Testis (tissue), 2 donors: ENCODE measurements at regions not wholly inside any gene's neighbourhood (a gene's known extent, or its start where the extent isn't known, plus 50 kb on each side); places are given as distances from the start of the nearest gene placed in this dataset.

Experiments used
- DNase-seq: peaks from one replicate; pipeline ENCODE4 v3.0.0-alpha.2; 2019
- H3K27ac ChIP-seq, 2 donors: fragments of 200-600 bp; sonication (generic); one replicate each; pipeline ENCODE4 v1.5.1; 2019
- H3K27me3 ChIP-seq: fragments of 200-600 bp; sonication (generic); one replicate; pipeline ENCODE4 v1.5.1; 2019
- H3K36me3 ChIP-seq: fragments of 200-600 bp; sonication (generic); one replicate; pipeline ENCODE4 v1.5.1; 2017; ENCODE audit warnings: low read depth; ENCODE audit errors: missing control alignments
- H3K4me1 ChIP-seq: fragments of 200-600 bp; sonication (generic); one replicate; pipeline ENCODE4 v1.5.1; 2019
- H3K4me3 ChIP-seq, 2 donors: fragments of 200-600 bp; sonication (generic); one replicate each; pipeline ENCODE4 v1.5.1; 2017 to 2019
- H3K9me3 ChIP-seq: fragments of 200-600 bp; sonication (generic); one replicate; pipeline ENCODE4 v1.5.1; 2017
- POLR2A ChIP-seq: fragments of 450-650 bp; IDR thresholded peaks from one replicate; pipeline ENCODE4 v1.6.1; 2017; ENCODE audit warnings: antibody characterized with exemption, mild to moderate bottlenecking, moderate library complexity
- WGBS, 2 donors: methylation state at CpG; one replicate each; pipeline ENCODE4 v1.1.5; 2018; 5-methylcytosine and 5-hydroxymethylcytosine counted together
- intact Hi-C: fragments of 100-400 bp; cut with DNase I; formaldehyde crosslinking; loops from one replicate; pipeline ENCODE4 v1.15.1; 2023; ENCODE audit warnings: low total_unique reads
- TF ChIP-seq, protein P1 (sequence below), 3 experiments: fragments of 450-650 bp in 2 of 3; fragments of 200-600 bp in 1 of 3; sonication (generic) in 1 of 3; IDR thresholded peaks; one replicate each; pipeline ENCODE4 v1.5.1; 2016 to 2019; ENCODE audit warnings: antibody characterized with exemption in 3 of 3, mild to moderate bottlenecking in 2 of 3, moderate library complexity in 1 of 3

DNA sequence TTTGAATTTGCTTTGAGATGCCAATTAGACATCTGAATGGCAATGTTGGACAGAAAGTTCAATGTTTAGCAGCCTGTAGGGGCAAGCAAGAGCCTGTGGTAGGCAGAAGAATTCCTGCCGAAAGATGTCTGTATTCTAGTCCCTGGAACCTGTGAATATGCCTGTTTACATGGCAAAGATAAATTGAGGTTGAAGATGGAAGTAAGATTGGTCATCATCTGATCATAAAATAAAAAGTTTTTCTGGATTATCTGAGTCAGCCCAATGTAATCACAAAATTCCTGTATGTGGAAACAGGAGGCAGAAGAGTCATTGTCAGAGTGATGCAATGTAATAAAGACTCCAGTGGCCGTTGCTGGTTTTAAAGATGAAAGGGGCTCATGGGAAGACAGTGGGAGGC lies 430.5 kb downstream of the MDFIC start:
- H3K4me3 ChIP-seq = no peak overlapping the region
- H3K27ac ChIP-seq = no peak overlapping the region
- no peak for DNase-seq
- WGBS, 2 donors = 74 to 83% methylated on average over 2 of the region's 2 CpGs
- H3K27me3 ChIP-seq = no peaks in the 10 kb centered on the region
- H3K4me1 ChIP-seq = no peaks in the 10 kb centered on the region
- H3K9me3 ChIP-seq = no peaks in the 10 kb centered on the region
- TF ChIP-seq, protein P1, sequence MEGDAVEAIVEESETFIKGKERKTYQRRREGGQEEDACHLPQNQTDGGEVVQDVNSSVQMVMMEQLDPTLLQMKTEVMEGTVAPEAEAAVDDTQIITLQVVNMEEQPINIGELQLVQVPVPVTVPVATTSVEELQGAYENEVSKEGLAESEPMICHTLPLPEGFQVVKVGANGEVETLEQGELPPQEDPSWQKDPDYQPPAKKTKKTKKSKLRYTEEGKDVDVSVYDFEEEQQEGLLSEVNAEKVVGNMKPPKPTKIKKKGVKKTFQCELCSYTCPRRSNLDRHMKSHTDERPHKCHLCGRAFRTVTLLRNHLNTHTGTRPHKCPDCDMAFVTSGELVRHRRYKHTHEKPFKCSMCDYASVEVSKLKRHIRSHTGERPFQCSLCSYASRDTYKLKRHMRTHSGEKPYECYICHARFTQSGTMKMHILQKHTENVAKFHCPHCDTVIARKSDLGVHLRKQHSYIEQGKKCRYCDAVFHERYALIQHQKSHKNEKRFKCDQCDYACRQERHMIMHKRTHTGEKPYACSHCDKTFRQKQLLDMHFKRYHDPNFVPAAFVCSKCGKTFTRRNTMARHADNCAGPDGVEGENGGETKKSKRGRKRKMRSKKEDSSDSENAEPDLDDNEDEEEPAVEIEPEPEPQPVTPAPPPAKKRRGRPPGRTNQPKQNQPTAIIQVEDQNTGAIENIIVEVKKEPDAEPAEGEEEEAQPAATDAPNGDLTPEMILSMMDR (IDR thresholded peaks at IDR 0.05) = no peak
- no peak for TF ChIP-seq POLR2A
- no peaks in the 10 kb centered on the region for H3K36me3 ChIP-seq
- intact Hi-C loops = no loop called here

DNA sequence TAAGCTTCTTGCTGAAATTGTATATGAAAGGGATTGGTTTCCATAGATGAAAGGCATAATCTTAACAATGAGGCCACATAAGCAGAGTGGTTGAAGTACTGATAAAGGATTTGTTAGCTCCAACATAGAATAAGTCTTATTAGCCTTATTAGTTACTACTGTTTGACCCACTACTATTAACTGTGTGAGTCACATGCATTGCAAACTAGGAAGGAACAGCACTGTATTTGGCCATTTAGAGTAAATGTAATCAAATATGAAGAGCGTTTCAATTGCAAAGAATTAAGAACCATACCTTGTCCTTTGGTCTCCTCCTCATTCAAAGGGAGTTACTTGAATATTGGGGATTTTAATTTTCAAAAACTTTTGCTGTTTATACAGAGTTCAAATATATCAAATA lies 428.9 kb downstream of the MDFIC start:
- no peaks in the 10 kb centered on the region for H3K27me3 ChIP-seq
- no peaks in the 10 kb centered on the region for H3K36me3 ChIP-seq
- H3K9me3 ChIP-seq = no peaks in the 10 kb centered on the region
- WGBS, 2 donors = 85 to 92% methylated on average over 1 of the region's 1 CpG
- no peak overlapping the region for H3K27ac ChIP-seq
- intact Hi-C loops = no loop called here
- no peak for DNase-seq
- H3K4me3 ChIP-seq = no peak overlapping the region
- H3K4me1 ChIP-seq = no peaks in the 10 kb centered on the region
- no peak for TF ChIP-seq POLR2A
- TF ChIP-seq, protein P1 (IDR thresholded peaks at IDR 0.05) = no peak

DNA sequence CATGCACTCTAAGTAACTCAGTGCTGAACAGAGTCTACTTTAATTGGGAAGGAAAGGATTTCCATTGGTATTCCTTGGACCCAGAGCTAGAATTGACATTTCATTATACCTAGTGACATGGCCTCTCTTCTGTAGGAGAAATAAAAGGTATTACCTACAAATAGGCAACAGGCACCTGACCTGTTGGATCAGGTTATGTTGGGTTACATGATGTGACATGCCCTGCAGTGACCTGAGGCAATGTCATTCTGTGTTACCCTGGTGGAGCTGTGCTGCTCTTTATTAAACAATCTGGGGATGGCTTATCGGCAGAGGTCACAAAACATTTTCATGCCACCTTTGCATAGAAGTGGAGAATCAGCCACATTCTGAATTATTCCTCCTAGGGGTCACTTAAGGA lies 427.7 kb downstream of the MDFIC start:
- no peak overlapping the region for H3K27ac ChIP-seq
- DNase-seq = no peak
- no peak overlapping the region for H3K4me3 ChIP-seq
- TF ChIP-seq, protein P1 (IDR thresholded peaks at IDR 0.05) = no peak
- no peak for TF ChIP-seq POLR2A
- intact Hi-C loops = no loop called here
- no peaks in the 10 kb centered on the region for H3K4me1 ChIP-seq
- no peaks in the 10 kb centered on the region for H3K9me3 ChIP-seq
- WGBS, 2 donors = 100% methylated on average over 1 of the region's 1 CpG
- no peaks in the 10 kb centered on the region for H3K36me3 ChIP-seq
- no peaks in the 10 kb centered on the region for H3K27me3 ChIP-seq

DNA sequence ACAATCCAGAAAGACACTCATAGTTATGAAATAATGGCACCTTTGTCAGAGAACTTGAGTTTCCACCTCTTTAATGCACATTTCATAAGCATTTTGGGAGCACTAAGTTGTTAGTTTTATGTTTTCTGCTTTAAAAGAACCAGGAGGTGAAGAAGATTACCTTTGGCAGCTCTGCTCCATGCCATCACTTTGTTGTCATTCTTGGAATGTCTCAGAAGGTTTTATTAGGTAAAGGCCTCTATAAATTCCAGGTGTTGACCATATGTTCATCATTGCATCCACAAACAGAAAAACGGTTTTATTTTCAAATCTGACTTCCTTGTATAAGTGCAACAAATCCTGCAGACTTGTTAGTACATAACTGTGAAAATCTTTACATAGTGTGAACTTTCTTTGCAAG lies 424.8 kb downstream of the MDFIC start:
- H3K9me3 ChIP-seq = no peaks in the 10 kb centered on the region
- no peaks in the 10 kb centered on the region for H3K4me1 ChIP-seq
- intact Hi-C loops = no loop called here
- no peaks in the 10 kb centered on the region for H3K27me3 ChIP-seq
- DNase-seq = no peak
- TF ChIP-seq POLR2A = no peak
- TF ChIP-seq, protein P1 (IDR thresholded peaks at IDR 0.05) = no peak
- H3K27ac ChIP-seq = no peak overlapping the region
- WGBS, 2 donors = 30 to 40% methylated on average over 1 of the region's 1 CpG
- H3K4me3 ChIP-seq = no peak overlapping the region
- no peaks in the 10 kb centered on the region for H3K36me3 ChIP-seq

DNA sequence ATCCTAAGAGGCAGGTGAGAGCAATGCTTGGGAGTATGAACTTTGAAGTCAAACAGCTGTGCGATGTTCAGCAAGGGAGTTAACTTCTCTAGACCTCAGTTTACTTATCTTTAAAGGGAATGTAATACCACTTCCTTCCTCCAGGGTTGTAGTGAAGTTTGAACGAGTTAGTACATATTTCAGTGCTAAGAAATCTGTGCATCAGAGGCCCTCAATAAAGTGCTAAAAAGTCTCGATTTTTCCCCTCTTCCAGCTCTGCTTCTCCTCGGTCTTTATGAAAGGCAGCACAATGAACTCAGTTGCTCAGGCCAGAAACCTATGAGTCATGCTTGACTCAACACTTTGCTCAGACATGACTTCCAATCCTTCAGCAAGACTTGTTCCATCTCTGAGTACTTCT lies 418.9 kb downstream of the MDFIC start:
- H3K27ac ChIP-seq = no peak overlapping the region
- TF ChIP-seq, protein P1 (IDR thresholded peaks at IDR 0.05) = peak in 1 of 3 experiments; percentile 40
- TF ChIP-seq POLR2A = no peak
- H3K4me3 ChIP-seq = no peak overlapping the region
- 89 to 91% methylated on average over 4 of the region's 4 CpGs for WGBS, 2 donors
- no peak for DNase-seq
- intact Hi-C loops = no loop called here
- no peaks in the 10 kb centered on the region for H3K9me3 ChIP-seq
- H3K27me3 ChIP-seq = no peaks in the 10 kb centered on the region
- H3K4me1 ChIP-seq = no peaks in the 10 kb centered on the region
- no peaks in the 10 kb centered on the region for H3K36me3 ChIP-seq
